ENCODE measurements at regions not wholly inside any gene's neighbourhood (a gene's known extent, or its start where the extent isn't known, plus 50 kb on each side); places are given as distances from the start of the nearest gene placed in this dataset.
"Not testable (repeated sequence)": the region's sequence is repeated elsewhere in the genome, so short reads cannot be mapped to it uniquely, and the experiment has no call there.

- no peak for DNase-seq
Measured at GRCh38 chr6:72457738-72458137, 164.1 kb upstream of the KCNQ5 start.

- no peak for DNase-seq
Measured at GRCh38 chr6:72458521-72458920, 163.3 kb upstream of the KCNQ5 start.

GRCh38 chr6:72461144-72461543, 160.7 kb upstream of the KCNQ5 start:
- DNase-seq: no peak

GRCh38 chr6:72464246-72464645, 157.6 kb upstream of the KCNQ5 start:
- no peak for DNase-seq

GRCh38 chr6:72464791-72465691, 156.8 kb upstream of the KCNQ5 start:
- DNase-seq: no peak

- no peak for DNase-seq
Measured at GRCh38 chr6:72466471-72466870, 155.4 kb upstream of the KCNQ5 start.

- DNase-seq: no peak
Measured at GRCh38 chr6:72466971-72467566, 154.8 kb upstream of the KCNQ5 start.

GRCh38 chr6:72469406-72469983, 152.4 kb upstream of the KCNQ5 start:
- DNase-seq: not testable (repeated sequence)

GRCh38 chr6:72476051-72476450, 145.8 kb upstream of the KCNQ5 start:
- no peak for DNase-seq

GRCh38 chr6:72476646-72477045, 145.2 kb upstream of the KCNQ5 start:
- no peak for DNase-seq

GRCh38 chr6:72495441-72495840, 126.4 kb upstream of the KCNQ5 start:
- no peak for DNase-seq

GRCh38 chr6:72497186-72497585, 124.7 kb upstream of the KCNQ5 start:
- DNase-seq: no peak

- DNase-seq: no peak
Measured at GRCh38 chr6:72500669-72501068, 121.2 kb upstream of the KCNQ5 start.

GRCh38 chr6:72504406-72504805, 117.5 kb upstream of the KCNQ5 start:
- no peak for DNase-seq

- DNase-seq: no peak
Measured at GRCh38 chr6:72505446-72505845, 116.4 kb upstream of the KCNQ5 start.

GRCh38 chr6:72519871-72520270, 102.0 kb upstream of the KCNQ5 start:
- no peak for DNase-seq

GRCh38 chr6:72521684-72522083, 100.2 kb upstream of the KCNQ5 start:
- DNase-seq: no peak

- DNase-seq: peak; percentile 8
Measured at GRCh38 chr6:72522735-72523141, 99.1 kb upstream of the KCNQ5 start.

GRCh38 chr6:72524011-72524645, 97.7 kb upstream of the KCNQ5 start:
- no peak for DNase-seq

GRCh38 chr6:72525821-72526510, 95.9 kb upstream of the KCNQ5 start:
- no peak for DNase-seq

GRCh38 chr6:72530152-72530551, 91.7 kb upstream of the KCNQ5 start:
- no peak for DNase-seq

GRCh38 chr6:72530750-72531149, 91.1 kb upstream of the KCNQ5 start:
- DNase-seq: no peak

- DNase-seq: no peak
Measured at GRCh38 chr6:72533606-72534005, 88.3 kb upstream of the KCNQ5 start.
